ENCODE measurements at regions not wholly inside any gene's neighbourhood (a gene's known extent, or its start where the extent isn't known, plus 50 kb on each side); places are given as distances from the start of the nearest gene placed in this dataset.
"Not testable (repeated sequence)": the region's sequence is repeated elsewhere in the genome, so short reads cannot be mapped to it uniquely, and the experiment has no call there.

DNA sequence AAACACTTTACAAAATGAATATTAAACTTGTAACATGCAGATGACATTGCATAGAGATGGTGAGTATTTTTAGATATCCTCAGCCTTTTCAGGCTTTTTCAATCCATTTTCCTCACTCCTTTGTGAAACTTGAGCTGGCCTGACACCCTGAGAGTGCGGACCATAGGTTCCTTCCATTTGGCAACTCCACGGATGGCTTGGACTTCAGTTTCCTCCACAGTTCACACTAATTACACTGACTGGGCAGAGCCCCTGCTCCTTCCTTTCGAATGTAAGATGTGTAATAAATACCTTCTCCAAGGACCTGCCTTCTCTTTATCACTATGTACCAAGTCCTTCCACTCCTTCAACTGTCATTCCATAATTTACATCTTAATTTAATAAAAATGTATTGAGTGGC, 141.7 kb upstream of the LRIG1 start:
- DNase-seq (ENCODE audit: low read depth): no peak
- no peak overlapping the region for H3K4me3 ChIP-seq (ENCODE audit: low read depth, low read length)
- TF ChIP-seq, protein P1, sequence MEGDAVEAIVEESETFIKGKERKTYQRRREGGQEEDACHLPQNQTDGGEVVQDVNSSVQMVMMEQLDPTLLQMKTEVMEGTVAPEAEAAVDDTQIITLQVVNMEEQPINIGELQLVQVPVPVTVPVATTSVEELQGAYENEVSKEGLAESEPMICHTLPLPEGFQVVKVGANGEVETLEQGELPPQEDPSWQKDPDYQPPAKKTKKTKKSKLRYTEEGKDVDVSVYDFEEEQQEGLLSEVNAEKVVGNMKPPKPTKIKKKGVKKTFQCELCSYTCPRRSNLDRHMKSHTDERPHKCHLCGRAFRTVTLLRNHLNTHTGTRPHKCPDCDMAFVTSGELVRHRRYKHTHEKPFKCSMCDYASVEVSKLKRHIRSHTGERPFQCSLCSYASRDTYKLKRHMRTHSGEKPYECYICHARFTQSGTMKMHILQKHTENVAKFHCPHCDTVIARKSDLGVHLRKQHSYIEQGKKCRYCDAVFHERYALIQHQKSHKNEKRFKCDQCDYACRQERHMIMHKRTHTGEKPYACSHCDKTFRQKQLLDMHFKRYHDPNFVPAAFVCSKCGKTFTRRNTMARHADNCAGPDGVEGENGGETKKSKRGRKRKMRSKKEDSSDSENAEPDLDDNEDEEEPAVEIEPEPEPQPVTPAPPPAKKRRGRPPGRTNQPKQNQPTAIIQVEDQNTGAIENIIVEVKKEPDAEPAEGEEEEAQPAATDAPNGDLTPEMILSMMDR (conservative IDR thresholded peaks at IDR 0.05; ENCODE audit: low read depth, low read length): no peak

DNA sequence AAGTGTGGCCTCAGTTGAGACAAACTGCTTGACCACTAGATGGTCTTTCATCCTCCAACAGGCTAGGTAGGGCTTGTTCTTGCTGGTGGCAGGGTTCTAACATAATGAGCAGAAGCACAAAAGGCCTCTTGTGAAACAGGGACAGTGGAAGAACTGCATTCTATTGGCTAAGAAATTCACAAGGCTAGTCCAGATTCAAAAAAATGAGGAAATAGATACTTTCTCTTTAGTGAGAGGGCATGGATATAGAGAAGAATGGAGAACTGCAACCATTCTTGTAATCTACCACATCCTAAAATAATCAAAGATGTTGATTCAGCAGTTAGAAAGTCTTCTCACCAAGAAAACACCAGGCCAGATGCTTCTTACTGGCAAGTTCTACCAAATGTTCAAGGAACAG, 143.7 kb upstream of the LRIG1 start:
- TF ChIP-seq, protein P1 (conservative IDR thresholded peaks at IDR 0.05; ENCODE audit: low read depth, low read length): no peak
- DNase-seq (ENCODE audit: low read depth): no peak
- H3K4me3 ChIP-seq (ENCODE audit: low read depth, low read length): no peak overlapping the region

DNA sequence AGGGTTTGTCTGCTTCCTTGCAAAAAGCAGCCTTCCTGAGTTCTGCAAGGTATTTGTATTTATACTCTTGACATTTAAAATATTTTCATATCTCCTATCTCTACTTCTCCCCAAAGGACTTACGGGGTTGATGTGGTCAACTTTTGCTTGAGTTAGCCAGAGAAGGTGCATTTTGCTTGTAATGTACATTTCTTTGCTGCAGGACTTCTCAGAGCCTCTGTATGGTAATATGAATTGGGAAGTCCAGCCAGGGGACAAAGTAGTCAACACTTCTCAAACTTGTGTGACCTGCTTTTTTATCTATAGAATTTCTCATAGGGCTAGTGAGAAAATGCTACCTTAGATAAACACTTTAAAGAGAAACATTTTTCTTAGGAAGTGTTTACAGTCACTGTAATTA, 148.2 kb upstream of the LRIG1 start:
- TF ChIP-seq, protein P1 (conservative IDR thresholded peaks at IDR 0.05; ENCODE audit: low read depth, low read length): no peak
- no peak overlapping the region for H3K4me3 ChIP-seq (ENCODE audit: low read depth, low read length)
- DNase-seq (ENCODE audit: low read depth): no peak

DNA sequence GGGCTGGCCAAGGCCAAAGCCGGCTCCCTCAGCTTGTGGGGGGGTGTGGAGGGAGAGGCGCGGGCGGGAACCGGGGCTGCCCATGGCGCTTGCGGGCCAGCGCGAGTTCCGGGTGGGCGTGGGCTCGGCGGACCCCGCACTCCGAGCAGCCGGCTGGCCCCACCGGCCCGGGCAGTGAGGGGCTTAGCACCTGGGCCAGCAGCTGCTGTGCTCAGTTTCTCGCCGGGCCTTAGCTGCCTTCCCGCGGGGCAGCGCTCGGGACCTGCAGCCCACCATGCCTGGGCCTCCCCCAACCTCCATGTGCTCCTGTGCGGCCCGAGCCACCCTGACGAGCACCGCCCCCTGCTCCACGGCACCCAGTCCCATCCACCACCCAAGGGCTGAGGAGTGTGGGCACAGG, 150.7 kb upstream of the LRIG1 start:
- DNase-seq (ENCODE audit: low read depth); H3K4me3 ChIP-seq (ENCODE audit: low read depth, low read length): not testable (repeated sequence)

DNA sequence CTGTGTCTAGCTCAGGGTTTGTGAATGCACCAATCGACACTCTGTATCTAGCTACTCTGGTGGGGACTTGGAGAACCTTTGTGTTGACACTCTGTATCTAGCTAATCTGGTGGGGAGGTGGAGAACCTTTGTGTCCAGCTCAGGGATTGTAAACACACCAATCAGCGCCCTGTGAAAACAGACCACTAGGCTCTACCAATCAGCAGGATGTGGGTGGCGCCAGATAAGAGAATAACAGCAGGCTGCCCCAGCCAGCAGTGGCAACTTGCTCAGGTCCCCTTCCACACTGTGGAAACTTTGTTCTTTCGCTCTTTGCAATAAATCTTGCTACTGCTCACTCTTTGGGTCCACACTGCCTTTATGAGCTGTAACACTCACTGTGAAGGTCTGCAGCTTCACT, 151.3 kb upstream of the LRIG1 start:
- H3K4me3 ChIP-seq (ENCODE audit: low read depth, low read length); DNase-seq (ENCODE audit: low read depth): not testable (repeated sequence)

DNA sequence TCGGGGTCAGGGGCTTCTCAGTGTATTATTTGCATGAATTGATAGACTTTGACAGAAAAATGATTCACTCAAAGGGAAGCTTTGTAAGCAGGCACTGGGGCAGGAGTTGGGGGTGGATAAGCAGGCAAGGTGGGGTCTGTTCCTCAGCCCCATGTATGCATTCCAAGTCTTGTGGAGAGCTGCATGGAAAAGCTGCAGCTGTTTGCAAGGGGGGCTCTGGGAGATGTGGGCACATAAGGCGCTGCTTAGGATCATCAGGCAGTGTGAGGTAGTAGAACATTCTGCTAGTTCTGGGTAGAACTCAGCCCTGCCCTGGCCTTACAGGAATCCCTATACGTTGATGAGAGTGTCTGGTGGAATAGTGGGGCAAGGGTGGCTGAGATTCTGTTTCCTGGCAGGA, 154.2 kb upstream of the LRIG1 start:
- DNase-seq (ENCODE audit: low read depth): no peak
- TF ChIP-seq, protein P1 (conservative IDR thresholded peaks at IDR 0.05; ENCODE audit: low read depth, low read length): no peak
- no peak overlapping the region for H3K4me3 ChIP-seq (ENCODE audit: low read depth, low read length)

DNA sequence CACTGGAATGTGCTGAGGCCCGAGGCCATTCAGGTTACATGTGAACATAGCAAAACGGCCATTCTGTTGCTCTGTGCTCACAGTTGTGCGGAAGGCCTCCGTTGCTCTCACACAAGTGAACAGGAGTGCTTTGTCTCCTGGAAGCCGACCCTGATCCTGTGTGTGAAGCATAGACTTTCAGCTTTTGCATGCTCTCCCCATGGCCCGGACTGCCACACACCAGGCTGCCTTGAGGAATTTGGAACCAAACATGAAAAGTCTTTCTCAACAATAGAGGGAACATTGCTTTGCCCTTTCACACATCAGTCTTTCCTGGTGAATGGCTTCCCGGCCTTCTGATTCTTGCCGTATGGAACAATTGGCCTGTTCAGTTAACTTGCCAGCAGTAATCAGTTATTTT, 154.8 kb upstream of the LRIG1 start:
- H3K4me3 ChIP-seq (ENCODE audit: low read depth, low read length): no peak overlapping the region
- DNase-seq (ENCODE audit: low read depth): no peak
- TF ChIP-seq, protein P1 (conservative IDR thresholded peaks at IDR 0.05; ENCODE audit: low read depth, low read length): no peak

DNA sequence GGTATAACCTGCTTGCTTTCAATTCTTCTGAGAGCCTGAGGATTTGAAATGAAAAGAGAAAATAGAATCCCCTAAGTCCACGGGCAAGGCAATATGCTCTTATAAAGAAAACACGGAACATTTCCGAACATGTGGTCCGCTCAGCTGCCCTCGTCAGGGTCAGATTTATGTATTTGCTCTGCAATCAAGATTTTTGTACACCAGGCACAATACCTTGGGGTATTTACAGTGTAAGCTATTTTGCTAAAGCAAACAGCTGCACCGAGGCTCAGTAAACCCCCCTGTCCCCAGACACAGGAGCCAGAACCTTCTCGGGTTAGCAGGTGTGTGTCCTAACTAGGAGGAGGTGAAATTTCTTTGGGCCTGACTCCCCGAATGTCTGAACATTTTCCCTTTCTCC, 155.8 kb upstream of the LRIG1 start:
- TF ChIP-seq, protein P1 (conservative IDR thresholded peaks at IDR 0.05; ENCODE audit: low read depth, low read length): no peak
- DNase-seq (ENCODE audit: low read depth): no peak
- H3K4me3 ChIP-seq (ENCODE audit: low read depth, low read length): no peak overlapping the region

All from epithelial cell of proximal tubule (primary cell).